B cell (primary cell): ENCODE measurements at regions not wholly inside any gene's neighbourhood (a gene's known extent, or its start where the extent isn't known, plus 50 kb on each side); places are given as distances from the start of the nearest gene placed in this dataset.

Experiments used
- ATAC-seq: fragments of 200-7000 bp; cut with Tn5 transposase; one replicate; pipeline ENCODE4 v1.10.0; 2021; ENCODE audit warnings: low read depth, mild to moderate bottlenecking, moderate number of reproducible peaks, moderate library complexity
- CTCF ChIA-PET: fragments of 350-600 bp; sonication (Branson Sonifier 250); formaldehyde crosslinking; loops from one replicate; lab custom pipeline; 2021; ENCODE audit warnings: antibody characterized with exemption, inconsistent platforms; lab: Charles Lee
- POLR2A ChIA-PET: fragments of 350-600 bp; sonication (Branson Sonifier 250); formaldehyde crosslinking; loops from one replicate; lab custom pipeline; 2021; ENCODE audit warnings: antibody characterized with exemption; lab: Charles Lee
- DNase-seq: peaks from one replicate; pipeline ENCODE4 v3.0.0; 2013
- H2AFZ ChIP-seq: 2 replicates; pipeline ENCODE4 v1.6.1; 2012; ENCODE audit warnings: mild to moderate bottlenecking, low read depth, low read length; ENCODE audit not compliant: insufficient read depth, poor library complexity, severe bottlenecking
- H3K27ac ChIP-seq, 2 donors: 1 replicate in 1 of 2; 2 replicates in 1 of 2; pipeline ENCODE4 v1.5.1; 2012 to 2013; ENCODE audit warnings: low read length in 2 of 2, mild to moderate bottlenecking in 2 of 2, moderate library complexity in 1 of 2
- H3K27me3 ChIP-seq, 4 experiments: fragments of 200-600 bp in 1 of 4; sonication (generic) in 1 of 4; replicated peaks in 1 of 4; 1 replicate in 2 of 4; 2 replicates in 2 of 4; pipeline versions ENCODE4 v1.6.1 to v1.7.0; 2013 to 2016; ENCODE audit warnings: low read length in 3 of 4, mild to moderate bottlenecking in 2 of 4, mixed read lengths in 1 of 4, moderate library complexity in 1 of 4; ENCODE audit not compliant: insufficient read depth in 4 of 4, control insufficient read depth in 3 of 4; ENCODE audit errors: control extremely low read depth in 1 of 4
- H3K36me3 ChIP-seq, 2 experiments: replicated peaks in 1 of 2; 1 replicate in 1 of 2; 2 replicates in 1 of 2; pipeline versions ENCODE4 v1.6.1 to v1.7.1; 2013; ENCODE audit warnings: low read length in 1 of 2; ENCODE audit not compliant: insufficient read depth in 2 of 2, control insufficient read depth in 1 of 2; ENCODE audit errors: control extremely low read depth in 1 of 2, extremely low read depth in 1 of 2
- H3K4me1 ChIP-seq, 2 donors: fragments of 200-600 bp in 1 of 2; sonication (generic) in 1 of 2; 1 replicate in 1 of 2; 2 replicates in 1 of 2; pipeline versions ENCODE4 v1.5.1 to v1.6.1; 2013 to 2017; ENCODE audit warnings: low read length in 2 of 2; ENCODE audit not compliant: control insufficient read depth in 2 of 2, insufficient read depth in 2 of 2
- H3K4me2 ChIP-seq: replicated peaks from 2 replicates; pipeline ENCODE3; 2012; ENCODE audit warnings: mild to moderate bottlenecking, low read depth, low read length; ENCODE audit not compliant: poor library complexity, severe bottlenecking
- H3K4me3 ChIP-seq, 5 experiments: fragments of 200-600 bp in 1 of 5; sonication (generic) in 1 of 5; 1 replicate in 3 of 5; 2 replicates in 2 of 5; pipeline versions ENCODE4 v1.5.1 to v1.7.0; 2011 to 2016; ENCODE audit warnings: low read length in 4 of 5, mild to moderate bottlenecking in 4 of 5, low read depth in 2 of 5, control low read depth in 1 of 5, moderate library complexity in 1 of 5; ENCODE audit not compliant: insufficient read depth in 1 of 5; ENCODE audit errors: control extremely low read depth in 1 of 5, extremely low read depth in 1 of 5
- H3K79me2 ChIP-seq: fragments of 200-600 bp; sonication (generic); one replicate; pipeline ENCODE4 v1.6.0; 2016; ENCODE audit warnings: low read length; ENCODE audit not compliant: control insufficient read depth, insufficient read depth
- H3K9ac ChIP-seq: fragments of 200-600 bp; sonication (generic); 2 replicates; pipeline ENCODE4 v1.6.1; 2017; ENCODE audit warnings: mild to moderate bottlenecking, low read length, moderate library complexity
- H3K9me3 ChIP-seq, 3 donors: one replicate each; pipeline versions ENCODE4 v1.6.1 to v1.7.1; 2013; ENCODE audit warnings: low read length in 2 of 3; ENCODE audit not compliant: control insufficient read depth in 2 of 3, insufficient read depth in 1 of 3; ENCODE audit errors: control extremely low read depth in 1 of 3
- H4K20me1 ChIP-seq: 2 replicates; pipeline ENCODE4 v1.6.0; 2012; ENCODE audit warnings: mild to moderate bottlenecking, low read length; ENCODE audit not compliant: insufficient read depth, control insufficient read depth, poor library complexity, severe bottlenecking
- H3K27ac Mint-ChIP-seq: one replicate; pipeline ENCODE4 v1.8.0; 2021; ENCODE audit warnings: mixed read lengths
- H3K27me3 Mint-ChIP-seq: one replicate; pipeline ENCODE4 v1.8.0; 2021; ENCODE audit warnings: mixed read lengths
- H3K4me1 Mint-ChIP-seq: one replicate; pipeline ENCODE4 v1.8.0; 2021; ENCODE audit warnings: mixed read lengths
- H3K4me3 Mint-ChIP-seq: one replicate; pipeline ENCODE4 v1.8.0; 2021; ENCODE audit warnings: mixed read lengths
- H3K9me3 Mint-ChIP-seq: one replicate; pipeline ENCODE4 v1.8.0; 2022; ENCODE audit warnings: mixed read lengths; ENCODE audit not compliant: insufficient read depth
- EZH2 ChIP-seq: IDR thresholded peaks from 2 replicates; pipeline ENCODE4 v1.6.1; 2012; ENCODE audit warnings: borderline replicate concordance, low read depth, mild to moderate bottlenecking, moderate library complexity, low read length; ENCODE audit not compliant: insufficient read depth, poor library complexity, severe bottlenecking
- WGBS: methylation state at CpG from one replicate; pipeline ENCODE4 v1.1.5; 2013; ENCODE audit warnings: missing lambda C conversion rate; ENCODE audit not compliant: insufficient coverage; 5-methylcytosine and 5-hydroxymethylcytosine counted together
- intact Hi-C: fragments of 100-400 bp; cut with micrococcal nuclease; formaldehyde crosslinking; loops from one replicate; pipeline ENCODE4 v1.10.0; 2022
- TF ChIP-seq, protein P1 (sequence below): fragments of 200-600 bp; IDR thresholded peaks from one replicate; pipeline ENCODE4 v1.8.0; 2022; ENCODE audit warnings: antibody characterized with exemption, mild to moderate bottlenecking

DNA sequence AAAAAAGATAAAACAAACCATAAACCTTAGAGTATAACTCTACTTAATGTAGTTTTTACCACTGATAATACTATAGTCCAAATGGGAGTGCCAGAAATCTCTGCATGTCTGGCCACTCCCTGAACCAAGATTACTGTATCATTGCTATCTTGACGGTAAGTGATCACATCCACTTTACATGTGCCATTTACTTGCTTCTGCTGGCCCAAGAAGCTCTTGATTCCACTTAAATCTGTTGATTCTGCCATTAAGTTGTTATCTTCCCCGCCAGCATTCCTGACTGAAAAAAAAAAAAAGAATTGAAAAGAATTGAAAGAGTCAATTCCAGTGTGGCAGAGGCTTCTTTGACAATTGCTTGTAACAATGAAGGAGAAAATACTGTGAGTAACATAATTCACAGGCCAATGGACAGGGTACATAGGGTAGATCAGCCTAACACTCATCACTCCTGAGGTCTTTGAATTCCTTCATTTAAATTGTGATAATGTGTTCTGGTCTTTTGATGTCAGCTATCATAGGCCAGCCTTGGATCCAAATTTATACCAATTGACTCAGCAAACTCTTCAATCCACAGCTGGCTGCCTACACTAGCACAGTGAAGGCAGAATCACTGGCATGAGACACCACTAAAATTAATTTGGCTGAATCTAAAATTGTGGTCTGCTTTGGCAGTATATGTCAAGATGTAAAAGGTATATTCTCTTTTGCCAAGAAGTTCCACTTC, 665.2 kb upstream of the FLRT2 start:
- intact Hi-C loops = no loop called here
- CTCF ChIA-PET = interaction anchor here (0.7 kb wide), 1 partner anchor 136 kb away, joined by 4 read pairs; no protein-coding TSS in a partner anchor
- ATAC-seq = no peak
- Mint-ChIP-seq H3K4me3 (no peak overlapping the region), H3K4me1 (no peaks in the 10 kb centered on the region), H3K27me3 (no peaks in the 10 kb centered on the region), H3K27ac (no peak overlapping the region), H3K9me3 (peaks cover 3% of the 10 kb centered on the region)
- no peaks in the 10 kb centered on the region for H3K4me1 ChIP-seq
- H3K27me3 ChIP-seq = no peaks in the 10 kb centered on the region
- H4K20me1 ChIP-seq = no peaks in the 10 kb centered on the region
- no peak for TF ChIP-seq EZH2
- TF ChIP-seq, protein P1, sequence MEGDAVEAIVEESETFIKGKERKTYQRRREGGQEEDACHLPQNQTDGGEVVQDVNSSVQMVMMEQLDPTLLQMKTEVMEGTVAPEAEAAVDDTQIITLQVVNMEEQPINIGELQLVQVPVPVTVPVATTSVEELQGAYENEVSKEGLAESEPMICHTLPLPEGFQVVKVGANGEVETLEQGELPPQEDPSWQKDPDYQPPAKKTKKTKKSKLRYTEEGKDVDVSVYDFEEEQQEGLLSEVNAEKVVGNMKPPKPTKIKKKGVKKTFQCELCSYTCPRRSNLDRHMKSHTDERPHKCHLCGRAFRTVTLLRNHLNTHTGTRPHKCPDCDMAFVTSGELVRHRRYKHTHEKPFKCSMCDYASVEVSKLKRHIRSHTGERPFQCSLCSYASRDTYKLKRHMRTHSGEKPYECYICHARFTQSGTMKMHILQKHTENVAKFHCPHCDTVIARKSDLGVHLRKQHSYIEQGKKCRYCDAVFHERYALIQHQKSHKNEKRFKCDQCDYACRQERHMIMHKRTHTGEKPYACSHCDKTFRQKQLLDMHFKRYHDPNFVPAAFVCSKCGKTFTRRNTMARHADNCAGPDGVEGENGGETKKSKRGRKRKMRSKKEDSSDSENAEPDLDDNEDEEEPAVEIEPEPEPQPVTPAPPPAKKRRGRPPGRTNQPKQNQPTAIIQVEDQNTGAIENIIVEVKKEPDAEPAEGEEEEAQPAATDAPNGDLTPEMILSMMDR = no peak
- H3K4me3 ChIP-seq = no peak overlapping the region
- H3K36me3 ChIP-seq = no peaks in the 10 kb centered on the region
- no peak for DNase-seq
- no peak overlapping the region for H2AFZ ChIP-seq
- H3K27ac ChIP-seq = no peak overlapping the region
- no peaks in the 10 kb centered on the region for H3K79me2 ChIP-seq
- peaks cover 0 to 3% (median 1%) of the 10 kb centered on the region in 3 donors for H3K9me3 ChIP-seq
- WGBS = no CpG with 5 or more reads among the region's 2 CpGs
- POLR2A ChIA-PET = no interaction called here
- H3K9ac ChIP-seq = no peak overlapping the region
- H3K4me2 ChIP-seq = no peak overlapping the region

DNA sequence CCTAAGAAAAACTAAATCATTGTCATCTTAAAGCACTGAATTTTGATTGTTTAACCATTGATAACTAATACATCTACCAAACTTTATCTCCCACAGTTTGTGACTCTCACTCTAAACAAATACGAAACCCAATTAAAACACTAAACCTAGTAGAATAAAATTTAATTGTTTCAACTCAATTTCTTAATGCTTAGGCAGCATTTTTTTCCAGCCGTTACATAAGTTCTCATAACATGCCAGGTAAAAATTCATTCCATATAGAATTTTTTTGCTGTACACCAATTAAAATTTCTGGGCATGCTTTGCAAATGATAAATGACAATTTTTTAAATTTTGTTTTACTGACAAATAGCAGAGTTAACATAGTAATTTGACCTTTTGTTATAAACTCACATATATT, 658.2 kb upstream of the FLRT2 start:
- Histone ChIP-seq H3K4me2 (no peak overlapping the region), H3K79me2 (no peaks in the 10 kb centered on the region), H2AFZ (no peak overlapping the region), H3K27me3 (no peaks in the 10 kb centered on the region), H3K9ac (no peak overlapping the region), H3K4me3 (no peak overlapping the region), H3K9me3 (peaks cover 0 to 3% (median 0%) of the 10 kb centered on the region in 3 donors), H3K36me3 (no peaks in the 10 kb centered on the region), H3K4me1 (no peaks in the 10 kb centered on the region), H3K27ac (no peak overlapping the region), H4K20me1 (no peaks in the 10 kb centered on the region)
- ChIA-PET POLR2A (no interaction called here), CTCF (no interaction called here)
- ATAC-seq (no peak), DNase-seq (no peak)
- H3K4me1 Mint-ChIP-seq = no peaks in the 10 kb centered on the region
- no peaks in the 10 kb centered on the region for H3K27me3 Mint-ChIP-seq
- TF ChIP-seq EZH2 = no peak
- TF ChIP-seq, protein P1 = no peak
- intact Hi-C loops = no loop called here
- peaks cover 5% of the 10 kb centered on the region for H3K9me3 Mint-ChIP-seq
- no peak overlapping the region for H3K27ac Mint-ChIP-seq
- WGBS = 67% methylated on average over 1 of the region's 2 CpGs
- H3K4me3 Mint-ChIP-seq = no peak overlapping the region
